Sigmoid colon (tissue), 6 donors: ENCODE measurements at regions not wholly inside any gene's neighbourhood (a gene's known extent, or its start where the extent isn't known, plus 50 kb on each side); places are given as distances from the start of the nearest gene placed in this dataset.
A peak's percentile ranks its signal among the peaks of the same experiment; 100 is the strongest.

Experiments
- DNase-seq: peaks from one replicate; pipeline ENCODE4 v3.0.0-alpha.2; 2019
- H3K27ac ChIP-seq, 4 donors: fragments of 200-600 bp; sonication (generic); one replicate each; pipeline ENCODE4 v1.5.1; 2016 to 2019; ENCODE audit warnings: mild to moderate bottlenecking in 1 of 4
- H3K27me3 ChIP-seq, 3 donors: fragments of 200-600 bp; sonication (generic); one replicate each; pipeline ENCODE4 v1.5.1; 2019; ENCODE audit warnings: mild to moderate bottlenecking in 1 of 3
- H3K36me3 ChIP-seq, 4 donors: fragments of 200-600 bp; sonication (generic); one replicate each; pipeline ENCODE4 v1.5.1; 2016 to 2019
- H3K4me1 ChIP-seq, 4 donors: fragments of 200-600 bp; sonication (generic); one replicate each; pipeline ENCODE4 v1.5.1; 2017 to 2019
- H3K4me3 ChIP-seq, 4 donors: fragments of 200-600 bp; sonication (generic); one replicate each; pipeline ENCODE4 v1.5.1; 2017 to 2019; ENCODE audit warnings: mild to moderate bottlenecking in 2 of 4, moderate library complexity in 1 of 4
- H3K9me3 ChIP-seq, 4 donors: fragments of 200-600 bp in 3 of 4; sonication (generic) in 3 of 4; one replicate each; pipeline versions ENCODE4 v1.5.1 to v1.6.1; 2013 to 2019
- EP300 ChIP-seq, 4 donors: sonication (generic); formaldehyde crosslinking; IDR thresholded peaks; one replicate each; pipeline ENCODE4 v1.6.1; 2017; ENCODE audit warnings: antibody characterized with exemption in 4 of 4
- POLR2A ChIP-seq, 2 donors: fragments of 450-650 bp; IDR thresholded peaks; one replicate each; pipeline ENCODE4 v1.6.1; 2016; ENCODE audit warnings: antibody characterized with exemption in 2 of 2, mild to moderate bottlenecking in 2 of 2, moderate library complexity in 2 of 2
- POLR2AphosphoS5 ChIP-seq, 4 donors: sonication (generic); formaldehyde crosslinking; IDR thresholded peaks; one replicate each; pipeline ENCODE4 v1.6.1; 2017; ENCODE audit warnings: antibody characterized with exemption in 4 of 4
- WGBS, 2 donors: extraction: QIAGEN DNeasy Blood & Tissue Kit; methylation state at CpG; one replicate each; pipeline ENCODE4 v1.1.7; 2013; 5-methylcytosine and 5-hydroxymethylcytosine counted together
- intact Hi-C: fragments of 100-400 bp; cut with DNase I; formaldehyde crosslinking; loops from one replicate; pipeline ENCODE4 v1.15.1; 2023
- TF ChIP-seq, protein P1 (sequence below), 4 experiments: fragments of 450-650 bp in 3 of 4; fragments of 200-600 bp in 1 of 4; IDR thresholded peaks; one replicate each; pipeline ENCODE4 v1.5.1; 2016 to 2019; ENCODE audit warnings: antibody characterized with exemption in 4 of 4, mild to moderate bottlenecking in 3 of 4, moderate library complexity in 2 of 4
- donor health status: healthy with polysubstance abuse.
- donor health status: healthy.

GRCh38 chr6:11639376-11640235 lies 102.1 kb downstream of the TMEM170B start:
- Histone ChIP-seq H3K4me1 (peaks cover 0 to 6% (median 0%) of the 10 kb centered on the region in 4 donors), H3K4me3 (no peak overlapping the region), H3K27ac (no peak overlapping the region), H3K9me3 (no peaks in the 10 kb centered on the region), H3K27me3 (no peaks in the 10 kb centered on the region), H3K36me3 (no peaks in the 10 kb centered on the region)
- 80 to 88% methylated on average over 5 of the region's 5 CpGs for WGBS, 2 donors
- DNase-seq = no peak
- no peak for TF ChIP-seq POLR2AphosphoS5 (IDR thresholded peaks at IDR 0.05)
- no peak for TF ChIP-seq EP300 (IDR thresholded peaks at IDR 0.05)
- TF ChIP-seq, protein P1, sequence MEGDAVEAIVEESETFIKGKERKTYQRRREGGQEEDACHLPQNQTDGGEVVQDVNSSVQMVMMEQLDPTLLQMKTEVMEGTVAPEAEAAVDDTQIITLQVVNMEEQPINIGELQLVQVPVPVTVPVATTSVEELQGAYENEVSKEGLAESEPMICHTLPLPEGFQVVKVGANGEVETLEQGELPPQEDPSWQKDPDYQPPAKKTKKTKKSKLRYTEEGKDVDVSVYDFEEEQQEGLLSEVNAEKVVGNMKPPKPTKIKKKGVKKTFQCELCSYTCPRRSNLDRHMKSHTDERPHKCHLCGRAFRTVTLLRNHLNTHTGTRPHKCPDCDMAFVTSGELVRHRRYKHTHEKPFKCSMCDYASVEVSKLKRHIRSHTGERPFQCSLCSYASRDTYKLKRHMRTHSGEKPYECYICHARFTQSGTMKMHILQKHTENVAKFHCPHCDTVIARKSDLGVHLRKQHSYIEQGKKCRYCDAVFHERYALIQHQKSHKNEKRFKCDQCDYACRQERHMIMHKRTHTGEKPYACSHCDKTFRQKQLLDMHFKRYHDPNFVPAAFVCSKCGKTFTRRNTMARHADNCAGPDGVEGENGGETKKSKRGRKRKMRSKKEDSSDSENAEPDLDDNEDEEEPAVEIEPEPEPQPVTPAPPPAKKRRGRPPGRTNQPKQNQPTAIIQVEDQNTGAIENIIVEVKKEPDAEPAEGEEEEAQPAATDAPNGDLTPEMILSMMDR (IDR thresholded peaks at IDR 0.05) = no peak
- TF ChIP-seq POLR2A (IDR thresholded peaks at IDR 0.05) = no peak
- intact Hi-C loops = no loop called here

GRCh38 chr6:11640486-11640885 lies 102.9 kb downstream of the TMEM170B start:
- WGBS, 2 donors = 79 to 91% methylated on average over 1 of the region's 1 CpG
- DNase-seq = no peak
- peaks cover 0 to 15% (median 3%) of the 10 kb centered on the region in 4 donors for H3K4me1 ChIP-seq
- H3K27me3 ChIP-seq = no peaks in the 10 kb centered on the region
- H3K36me3 ChIP-seq = no peaks in the 10 kb centered on the region
- intact Hi-C loops = no loop called here
- no peaks in the 10 kb centered on the region for H3K9me3 ChIP-seq
- H3K4me3 ChIP-seq = no peak overlapping the region
- TF ChIP-seq EP300 (IDR thresholded peaks at IDR 0.05) (no peak), POLR2AphosphoS5 (IDR thresholded peaks at IDR 0.05) (no peak), POLR2A (IDR thresholded peaks at IDR 0.05) (no peak)
- TF ChIP-seq, protein P1 (IDR thresholded peaks at IDR 0.05) = no peak
- no peak overlapping the region for H3K27ac ChIP-seq

DNA sequence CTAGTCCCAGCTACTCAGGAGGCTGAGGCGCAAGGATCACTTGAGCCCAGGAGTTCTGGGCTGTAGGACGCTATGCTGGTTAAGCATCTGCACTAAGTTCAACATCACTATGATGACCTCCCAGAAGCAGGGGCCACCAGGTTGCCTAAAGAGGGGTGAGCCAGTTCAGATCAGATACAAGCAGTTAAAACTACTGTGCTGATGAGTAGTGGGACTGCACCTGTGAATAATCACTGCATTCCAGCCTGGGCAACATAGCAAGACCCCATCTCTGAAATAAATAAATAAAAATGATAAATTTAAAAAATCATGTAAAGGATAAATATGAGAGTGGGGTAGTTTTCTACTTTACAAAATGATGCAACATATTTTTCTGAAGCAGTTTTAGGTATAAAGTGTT lies 106.5 kb downstream of the TMEM170B start:
- no peak for TF ChIP-seq POLR2AphosphoS5 (IDR thresholded peaks at IDR 0.05)
- TF ChIP-seq, protein P1 (IDR thresholded peaks at IDR 0.05) = no peak
- no peak for TF ChIP-seq POLR2A (IDR thresholded peaks at IDR 0.05)
- no peak for TF ChIP-seq EP300 (IDR thresholded peaks at IDR 0.05)
- intact Hi-C loops = no loop called here
- no peaks in the 10 kb centered on the region for H3K36me3 ChIP-seq
- H3K27me3 ChIP-seq = no peaks in the 10 kb centered on the region
- H3K4me3 ChIP-seq = no peak overlapping the region
- DNase-seq = no peak
- H3K27ac ChIP-seq = no peak overlapping the region
- H3K9me3 ChIP-seq = peaks cover 0 to 3% (median 0%) of the 10 kb centered on the region in 4 donors
- H3K4me1 ChIP-seq = peaks cover 0 to 23% (median 4%) of the 10 kb centered on the region in 4 donors
- WGBS, 2 donors = 97 to 98% methylated on average over 2 of the region's 2 CpGs

DNA sequence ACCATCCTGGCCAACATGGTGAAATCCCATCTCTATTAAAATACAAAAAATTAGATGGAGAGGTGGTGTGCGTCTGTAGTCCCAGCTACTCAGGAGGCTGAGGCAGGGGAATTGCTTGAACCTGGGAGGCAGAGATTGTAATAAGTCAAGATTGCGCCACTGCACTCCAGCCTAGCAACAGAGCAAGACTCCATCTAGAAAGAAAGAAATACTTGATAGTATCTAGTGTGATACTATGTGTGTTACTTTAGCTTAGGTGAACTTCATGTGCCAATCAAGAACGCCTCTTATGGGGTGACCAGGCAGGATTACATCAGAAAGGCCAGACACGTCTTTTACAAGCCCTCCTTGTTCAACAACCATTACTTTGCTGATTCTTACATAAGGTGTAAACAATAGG lies 107.1 kb downstream of the TMEM170B start:
- H3K4me1 ChIP-seq = peaks cover 0 to 23% (median 4%) of the 10 kb centered on the region in 4 donors
- intact Hi-C loops = no loop called here
- TF ChIP-seq POLR2A (IDR thresholded peaks at IDR 0.05) = no peak
- TF ChIP-seq, protein P1 (IDR thresholded peaks at IDR 0.05) = no peak
- no peak for TF ChIP-seq EP300 (IDR thresholded peaks at IDR 0.05)
- no peak for TF ChIP-seq POLR2AphosphoS5 (IDR thresholded peaks at IDR 0.05)
- peak overlapping the region in 1 of 4 donors; percentile 66 for H3K27ac ChIP-seq
- no peaks in the 10 kb centered on the region for H3K36me3 ChIP-seq
- WGBS, 2 donors = 92 to 95% methylated on average over 4 of the region's 4 CpGs
- DNase-seq = no peak
- H3K9me3 ChIP-seq = peaks cover 0 to 3% (median 0%) of the 10 kb centered on the region in 4 donors
- H3K4me3 ChIP-seq = no peak overlapping the region
- H3K27me3 ChIP-seq = no peaks in the 10 kb centered on the region
